ENCODE measurements at regions not wholly inside any gene's neighbourhood (a gene's known extent, or its start where the extent isn't known, plus 50 kb on each side); places are given as distances from the start of the nearest gene placed in this dataset.

DNA sequence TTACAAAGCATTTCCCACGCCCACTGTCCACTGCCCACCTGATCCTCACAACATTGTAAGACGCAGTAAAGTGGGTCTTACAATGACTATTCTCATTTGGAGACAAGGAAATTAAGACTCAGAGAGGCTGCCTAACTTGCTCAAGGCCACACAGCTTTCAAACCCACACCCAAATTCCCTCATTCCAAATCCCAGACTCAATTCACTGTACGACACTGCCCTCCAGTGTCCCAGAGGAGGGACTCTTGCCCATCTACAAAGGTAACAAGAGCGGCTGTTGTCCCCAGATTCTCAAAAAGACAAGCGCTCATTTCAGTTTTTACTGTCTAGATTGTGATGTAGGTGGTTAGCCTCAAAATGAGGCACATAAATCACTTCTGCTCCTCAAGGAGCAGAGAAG, 184.6 kb downstream of the ACTL7B start (continued):
- TF ChIP-seq ZNF776 (CRISPR knock-in tag; IDR thresholded peaks at IDR 0.05) (no peak), ZBTB7B (CRISPR knock-in tag; IDR thresholded peaks at IDR 0.05) (no peak)
- TF ChIP-seq, protein P1, sequence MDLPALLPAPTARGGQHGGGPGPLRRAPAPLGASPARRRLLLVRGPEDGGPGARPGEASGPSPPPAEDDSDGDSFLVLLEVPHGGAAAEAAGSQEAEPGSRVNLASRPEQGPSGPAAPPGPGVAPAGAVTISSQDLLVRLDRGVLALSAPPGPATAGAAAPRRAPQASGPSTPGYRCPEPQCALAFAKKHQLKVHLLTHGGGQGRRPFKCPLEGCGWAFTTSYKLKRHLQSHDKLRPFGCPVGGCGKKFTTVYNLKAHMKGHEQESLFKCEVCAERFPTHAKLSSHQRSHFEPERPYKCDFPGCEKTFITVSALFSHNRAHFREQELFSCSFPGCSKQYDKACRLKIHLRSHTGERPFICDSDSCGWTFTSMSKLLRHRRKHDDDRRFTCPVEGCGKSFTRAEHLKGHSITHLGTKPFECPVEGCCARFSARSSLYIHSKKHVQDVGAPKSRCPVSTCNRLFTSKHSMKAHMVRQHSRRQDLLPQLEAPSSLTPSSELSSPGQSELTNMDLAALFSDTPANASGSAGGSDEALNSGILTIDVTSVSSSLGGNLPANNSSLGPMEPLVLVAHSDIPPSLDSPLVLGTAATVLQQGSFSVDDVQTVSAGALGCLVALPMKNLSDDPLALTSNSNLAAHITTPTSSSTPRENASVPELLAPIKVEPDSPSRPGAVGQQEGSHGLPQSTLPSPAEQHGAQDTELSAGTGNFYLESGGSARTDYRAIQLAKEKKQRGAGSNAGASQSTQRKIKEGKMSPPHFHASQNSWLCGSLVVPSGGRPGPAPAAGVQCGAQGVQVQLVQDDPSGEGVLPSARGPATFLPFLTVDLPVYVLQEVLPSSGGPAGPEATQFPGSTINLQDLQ (CRISPR knock-in tag; IDR thresholded peaks at IDR 0.05): no peak

DNA sequence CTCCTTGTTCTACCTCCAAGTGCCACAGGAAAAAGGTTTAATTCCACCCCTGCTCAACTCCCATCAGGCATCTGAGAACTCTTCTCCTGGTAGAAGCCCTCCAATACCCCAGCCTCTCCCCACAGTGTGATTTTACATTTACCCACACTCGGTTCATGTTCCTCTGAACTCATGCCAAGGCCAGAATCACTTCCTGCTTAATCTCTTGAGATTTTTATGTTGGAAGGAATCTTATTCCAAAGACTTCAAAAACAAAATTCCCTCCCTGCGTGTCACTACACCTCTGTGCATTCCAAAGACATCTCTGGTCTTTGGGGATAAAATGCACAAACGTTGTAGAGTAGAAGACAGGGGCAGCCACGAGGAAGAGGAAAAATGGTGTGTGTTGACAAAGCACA, 186.8 kb downstream of the ACTL7B start:
- in situ Hi-C loops (cut with HindIII; ENCODE audit: extremely low pct_ligation_motif_present, low pct_unique_long_range_greater_than_20kb) (no loop called here), intact Hi-C loops (cut with micrococcal nuclease; ENCODE audit: unreplicated experiment) (no loop called here)
- no peaks in the 10 kb centered on the region for H3K79me2 ChIP-seq (ENCODE audit: insufficient read depth, low read length)
- FAIRE-seq (no peak), DNase-seq (ENCODE audit: low spot score) (no peak), ATAC-seq (no peak)
- H3K9ac ChIP-seq (ENCODE audit: insufficient read depth, low read depth, low read length): no peak overlapping the region
- no peak overlapping the region for H3K4me3 ChIP-seq (replicated peaks in 1 of 3; ENCODE audit: insufficient read depth in 1 of 3, low read depth in 2 of 3, low read length in 3 of 3)
- no peaks in the 10 kb centered on the region for H3K36me3 ChIP-seq (replicated peaks in 1 of 2; ENCODE audit: control insufficient read depth in 1 of 2, insufficient read depth in 2 of 2, low read length in 2 of 2)
- BruUV-seq (replicated peaks): no TSS peak
- TF ChIP-seq SRY (CRISPR knock-in tag; IDR thresholded peaks at IDR 0.05) (no peak), SNRNP70 (IDR thresholded peaks at IDR 0.05; ENCODE audit: low read depth, low read length) (no peak), ARID2 (CRISPR knock-in tag; IDR thresholded peaks at IDR 0.05; ENCODE audit: borderline replicate concordance) (no peak), SP140L (CRISPR knock-in tag; IDR thresholded peaks at IDR 0.05; ENCODE audit: borderline replicate concordance) (no peak)
- TF ChIP-seq, protein P2, sequence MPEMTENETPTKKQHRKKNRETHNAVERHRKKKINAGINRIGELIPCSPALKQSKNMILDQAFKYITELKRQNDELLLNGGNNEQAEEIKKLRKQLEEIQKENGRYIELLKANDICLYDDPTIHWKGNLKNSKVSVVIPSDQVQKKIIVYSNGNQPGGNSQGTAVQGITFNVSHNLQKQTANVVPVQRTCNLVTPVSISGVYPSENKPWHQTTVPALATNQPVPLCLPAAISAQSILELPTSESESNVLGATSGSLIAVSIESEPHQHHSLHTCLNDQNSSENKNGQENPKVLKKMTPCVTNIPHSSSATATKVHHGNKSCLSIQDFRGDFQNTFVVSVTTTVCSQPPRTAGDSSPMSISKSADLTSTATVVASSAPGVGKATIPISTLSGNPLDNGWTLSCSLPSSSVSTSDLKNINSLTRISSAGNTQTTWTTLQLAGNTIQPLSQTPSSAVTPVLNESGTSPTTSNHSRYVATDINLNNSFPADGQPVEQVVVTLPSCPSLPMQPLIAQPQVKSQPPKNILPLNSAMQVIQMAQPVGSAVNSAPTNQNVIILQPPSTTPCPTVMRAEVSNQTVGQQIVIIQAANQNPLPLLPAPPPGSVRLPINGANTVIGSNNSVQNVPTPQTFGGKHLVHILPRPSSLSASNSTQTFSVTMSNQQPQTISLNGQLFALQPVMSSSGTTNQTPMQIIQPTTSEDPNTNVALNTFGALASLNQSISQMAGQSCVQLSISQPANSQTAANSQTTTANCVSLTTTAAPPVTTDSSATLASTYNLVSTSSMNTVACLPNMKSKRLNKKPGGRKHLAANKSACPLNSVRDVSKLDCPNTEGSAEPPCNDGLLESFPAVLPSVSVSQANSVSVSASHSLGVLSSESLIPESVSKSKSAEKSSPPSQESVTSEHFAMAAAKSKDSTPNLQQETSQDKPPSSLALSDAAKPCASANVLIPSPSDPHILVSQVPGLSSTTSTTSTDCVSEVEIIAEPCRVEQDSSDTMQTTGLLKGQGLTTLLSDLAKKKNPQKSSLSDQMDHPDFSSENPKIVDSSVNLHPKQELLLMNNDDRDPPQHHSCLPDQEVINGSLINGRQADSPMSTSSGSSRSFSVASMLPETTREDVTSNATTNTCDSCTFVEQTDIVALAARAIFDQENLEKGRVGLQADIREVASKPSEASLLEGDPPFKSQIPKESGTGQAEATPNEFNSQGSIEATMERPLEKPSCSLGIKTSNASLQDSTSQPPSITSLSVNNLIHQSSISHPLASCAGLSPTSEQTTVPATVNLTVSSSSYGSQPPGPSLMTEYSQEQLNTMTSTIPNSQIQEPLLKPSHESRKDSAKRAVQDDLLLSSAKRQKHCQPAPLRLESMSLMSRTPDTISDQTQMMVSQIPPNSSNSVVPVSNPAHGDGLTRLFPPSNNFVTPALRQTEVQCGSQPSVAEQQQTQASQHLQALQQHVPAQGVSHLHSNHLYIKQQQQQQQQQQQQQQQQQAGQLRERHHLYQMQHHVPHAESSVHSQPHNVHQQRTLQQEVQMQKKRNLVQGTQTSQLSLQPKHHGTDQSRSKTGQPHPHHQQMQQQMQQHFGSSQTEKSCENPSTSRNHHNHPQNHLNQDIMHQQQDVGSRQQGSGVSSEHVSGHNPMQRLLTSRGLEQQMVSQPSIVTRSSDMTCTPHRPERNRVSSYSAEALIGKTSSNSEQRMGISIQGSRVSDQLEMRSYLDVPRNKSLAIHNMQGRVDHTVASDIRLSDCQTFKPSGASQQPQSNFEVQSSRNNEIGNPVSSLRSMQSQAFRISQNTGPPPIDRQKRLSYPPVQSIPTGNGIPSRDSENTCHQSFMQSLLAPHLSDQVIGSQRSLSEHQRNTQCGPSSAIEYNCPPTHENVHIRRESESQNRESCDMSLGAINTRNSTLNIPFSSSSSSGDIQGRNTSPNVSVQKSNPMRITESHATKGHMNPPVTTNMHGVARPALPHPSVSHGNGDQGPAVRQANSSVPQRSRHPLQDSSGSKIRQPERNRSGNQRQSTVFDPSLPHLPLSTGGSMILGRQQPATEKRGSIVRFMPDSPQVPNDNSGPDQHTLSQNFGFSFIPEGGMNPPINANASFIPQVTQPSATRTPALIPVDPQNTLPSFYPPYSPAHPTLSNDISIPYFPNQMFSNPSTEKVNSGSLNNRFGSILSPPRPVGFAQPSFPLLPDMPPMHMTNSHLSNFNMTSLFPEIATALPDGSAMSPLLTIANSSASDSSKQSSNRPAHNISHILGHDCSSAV (CRISPR knock-in tag; IDR thresholded peaks at IDR 0.05; ENCODE audit: borderline replicate concordance): no peak
- WGBS (ENCODE audit: low lambda C conversion rate): 1% methylated on average over 4 of the region's 4 CpGs
- no peak overlapping the region for H2AFZ ChIP-seq (ENCODE audit: low read length)
- no peak overlapping the region for H3K27ac ChIP-seq (ENCODE audit: extremely low read length, insufficient read depth, low read length)
- ChIA-PET CTCF (ENCODE audit: low intra/inter-chr PET ratio, low total read pairs) (no interaction called here), POLR2A (no interaction called here)
- no peaks in the 10 kb centered on the region for H4K20me1 ChIP-seq (ENCODE audit: insufficient read depth, low read length)
- H3K27me3 ChIP-seq (ENCODE audit: control insufficient read depth in 1 of 2, insufficient read depth in 2 of 2, low read length in 2 of 2): peaks cover 1 to 9% of the 10 kb centered on the region in 2 experiments; a peak in 3 of 5 replicates
- H3K4me2 ChIP-seq (ENCODE audit: low read depth, low read length): no peak overlapping the region
- H3K4me1 ChIP-seq (ENCODE audit: insufficient read depth, low read length): no peaks in the 10 kb centered on the region
- no peaks in the 10 kb centered on the region for H3K9me3 ChIP-seq (ENCODE audit: low read length)

All from HepG2 (cell line).